NB4 (cell line): ENCODE measurements at regions not wholly inside any gene's neighbourhood (a gene's known extent, or its start where the extent isn't known, plus 50 kb on each side); places are given as distances from the start of the nearest gene placed in this dataset.

ENCODE experiments used
- CTCF ChIP-seq: IDR thresholded peaks from one replicate; pipeline ENCODE4 v1.5.1; 2012; ENCODE audit warnings: low read depth, low read length
- POLR2A ChIP-seq: IDR thresholded peaks from 2 replicates; pipeline ENCODE4 v1.6.1; 2011; ENCODE audit warnings: mild to moderate bottlenecking; ENCODE audit not compliant: insufficient read length; ENCODE audit errors: extremely low read depth
- TF ChIP-seq, protein P1 (sequence below): IDR thresholded peaks from 2 replicates; pipeline ENCODE4 v1.6.1; 2011; ENCODE audit warnings: low read depth, low read length

DNA sequence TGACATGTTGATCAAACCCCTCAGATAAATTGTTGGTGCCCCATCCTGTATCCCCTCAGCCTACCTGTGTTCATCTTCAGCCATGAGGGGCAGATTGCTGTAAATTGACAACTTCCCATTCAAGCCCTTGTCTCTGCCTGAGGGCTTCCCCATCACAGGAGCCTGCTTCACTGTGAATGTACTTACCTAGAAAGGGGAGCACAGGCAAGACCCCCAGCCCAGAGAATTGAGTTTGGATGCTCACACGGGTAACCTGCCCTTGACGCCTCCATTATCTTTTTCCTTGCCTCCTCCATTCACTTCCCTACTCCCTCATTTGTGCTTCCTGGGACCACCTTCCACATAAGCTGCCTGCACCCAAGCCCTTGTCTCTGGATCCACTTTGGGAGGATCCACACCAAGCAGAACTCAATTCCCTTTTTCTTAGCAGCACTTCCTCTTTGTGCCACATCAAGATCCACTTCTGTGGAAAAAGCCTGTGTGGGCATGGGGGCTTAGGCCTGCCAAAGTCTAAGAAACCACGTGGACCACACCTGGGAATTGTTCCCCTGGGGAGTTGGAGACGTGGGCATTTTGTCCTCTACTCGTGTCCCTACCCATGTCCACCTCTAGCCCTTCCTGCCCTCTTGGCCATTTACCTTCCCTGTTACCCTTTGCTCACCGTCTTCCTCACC, 103.4 kb upstream of the FOXA2 start:
- no peak for TF ChIP-seq CTCF
- TF ChIP-seq, protein P1, sequence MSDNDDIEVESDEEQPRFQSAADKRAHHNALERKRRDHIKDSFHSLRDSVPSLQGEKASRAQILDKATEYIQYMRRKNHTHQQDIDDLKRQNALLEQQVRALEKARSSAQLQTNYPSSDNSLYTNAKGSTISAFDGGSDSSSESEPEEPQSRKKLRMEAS, result 0 out of 2 replicates have a peak, but pooled peaks have one; percentile 5
- TF ChIP-seq POLR2A, result no peak
